GM23338 (cell line): ENCODE measurements at regions not wholly inside any gene's neighbourhood (a gene's known extent, or its start where the extent isn't known, plus 50 kb on each side); places are given as distances from the start of the nearest gene placed in this dataset.

Experiments
- CREB1 ChIP-seq: fragments of 250-450 bp; sonication (Bioruptor Pico); IDR thresholded peaks from 2 replicates; pipeline ENCODE4 v1.5.0; 2020; ENCODE audit warnings: low read depth, mild to moderate bottlenecking, moderate library complexity
- CTCF ChIP-seq, 2 experiments: fragments of 200-600 bp in 1 of 2; sonication (generic) in 1 of 2; conservative IDR thresholded peaks; 2 replicates each; pipeline versions ENCODE4 v1.5.1 to v1.6.1; 2016 to 2017; ENCODE audit warnings: antibody characterized with exemption in 2 of 2, low read depth in 2 of 2, mild to moderate bottlenecking in 2 of 2, moderate library complexity in 1 of 2
- ETS1 ChIP-seq: IDR thresholded peaks from 2 replicates; pipeline ENCODE4 v1.6.1; 2016; ENCODE audit warnings: antibody characterized with exemption
- EZH2 ChIP-seq: fragments of 200-600 bp; sonication (generic); IDR thresholded peaks from one replicate; pipeline ENCODE4 v1.8.0; 2017; ENCODE audit warnings: antibody characterized with exemption, mild to moderate bottlenecking, low read depth; ENCODE audit not compliant: unreplicated experiment
- EZH2phosphoT487 ChIP-seq: fragments of 200-600 bp; sonication (generic); IDR thresholded peaks from one replicate; pipeline ENCODE4 v1.8.1; 2018; ENCODE audit warnings: antibody characterized with exemption; ENCODE audit not compliant: unreplicated experiment
- POLR2AphosphoS5 ChIP-seq: IDR thresholded peaks from 2 replicates; pipeline ENCODE4 v1.6.1; 2016; ENCODE audit warnings: antibody characterized with exemption, low read depth
- REST ChIP-seq: IDR thresholded peaks from one replicate; pipeline ENCODE4 v1.6.1; 2018; ENCODE audit warnings: antibody characterized with exemption; ENCODE audit not compliant: unreplicated experiment
- ZNF331 ChIP-seq: fragments of 250-450 bp; sonication (Bioruptor Pico); IDR thresholded peaks from 2 replicates; pipeline ENCODE4 v1.5.0; 2020; ENCODE audit warnings: low read depth, mild to moderate bottlenecking, moderate library complexity
- TF ChIP-seq, protein P1 (sequence below): fragments of 250-450 bp; sonication (Bioruptor Pico); IDR thresholded peaks from 2 replicates; pipeline ENCODE4 v1.5.0; 2020; ENCODE audit warnings: mild to moderate bottlenecking, moderate library complexity

DNA sequence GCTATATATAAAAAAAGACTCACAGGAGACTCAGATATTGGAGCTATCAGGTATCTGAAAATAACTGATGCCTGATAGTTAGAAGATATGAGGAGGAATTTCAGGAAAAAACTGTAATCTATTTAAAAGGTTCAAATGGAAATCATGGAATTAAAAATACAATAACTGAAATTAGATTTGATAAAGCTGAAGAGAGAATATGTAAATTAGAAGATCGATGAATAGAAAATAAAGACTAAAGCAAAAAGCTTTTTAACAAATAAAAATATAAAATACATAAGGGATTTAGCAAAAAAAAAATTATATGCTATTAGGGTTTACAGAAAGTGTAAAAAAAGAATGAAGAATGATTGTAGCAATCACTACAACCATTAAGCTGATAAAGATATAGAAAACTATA lies 679.8 kb upstream of the LMCD1 start:
- no peak for TF ChIP-seq POLR2AphosphoS5
- no peak for TF ChIP-seq CTCF (conservative IDR thresholded peaks at IDR 0.05; ENCODE audit: low read depth in 2 of 2)
- TF ChIP-seq, protein P1, sequence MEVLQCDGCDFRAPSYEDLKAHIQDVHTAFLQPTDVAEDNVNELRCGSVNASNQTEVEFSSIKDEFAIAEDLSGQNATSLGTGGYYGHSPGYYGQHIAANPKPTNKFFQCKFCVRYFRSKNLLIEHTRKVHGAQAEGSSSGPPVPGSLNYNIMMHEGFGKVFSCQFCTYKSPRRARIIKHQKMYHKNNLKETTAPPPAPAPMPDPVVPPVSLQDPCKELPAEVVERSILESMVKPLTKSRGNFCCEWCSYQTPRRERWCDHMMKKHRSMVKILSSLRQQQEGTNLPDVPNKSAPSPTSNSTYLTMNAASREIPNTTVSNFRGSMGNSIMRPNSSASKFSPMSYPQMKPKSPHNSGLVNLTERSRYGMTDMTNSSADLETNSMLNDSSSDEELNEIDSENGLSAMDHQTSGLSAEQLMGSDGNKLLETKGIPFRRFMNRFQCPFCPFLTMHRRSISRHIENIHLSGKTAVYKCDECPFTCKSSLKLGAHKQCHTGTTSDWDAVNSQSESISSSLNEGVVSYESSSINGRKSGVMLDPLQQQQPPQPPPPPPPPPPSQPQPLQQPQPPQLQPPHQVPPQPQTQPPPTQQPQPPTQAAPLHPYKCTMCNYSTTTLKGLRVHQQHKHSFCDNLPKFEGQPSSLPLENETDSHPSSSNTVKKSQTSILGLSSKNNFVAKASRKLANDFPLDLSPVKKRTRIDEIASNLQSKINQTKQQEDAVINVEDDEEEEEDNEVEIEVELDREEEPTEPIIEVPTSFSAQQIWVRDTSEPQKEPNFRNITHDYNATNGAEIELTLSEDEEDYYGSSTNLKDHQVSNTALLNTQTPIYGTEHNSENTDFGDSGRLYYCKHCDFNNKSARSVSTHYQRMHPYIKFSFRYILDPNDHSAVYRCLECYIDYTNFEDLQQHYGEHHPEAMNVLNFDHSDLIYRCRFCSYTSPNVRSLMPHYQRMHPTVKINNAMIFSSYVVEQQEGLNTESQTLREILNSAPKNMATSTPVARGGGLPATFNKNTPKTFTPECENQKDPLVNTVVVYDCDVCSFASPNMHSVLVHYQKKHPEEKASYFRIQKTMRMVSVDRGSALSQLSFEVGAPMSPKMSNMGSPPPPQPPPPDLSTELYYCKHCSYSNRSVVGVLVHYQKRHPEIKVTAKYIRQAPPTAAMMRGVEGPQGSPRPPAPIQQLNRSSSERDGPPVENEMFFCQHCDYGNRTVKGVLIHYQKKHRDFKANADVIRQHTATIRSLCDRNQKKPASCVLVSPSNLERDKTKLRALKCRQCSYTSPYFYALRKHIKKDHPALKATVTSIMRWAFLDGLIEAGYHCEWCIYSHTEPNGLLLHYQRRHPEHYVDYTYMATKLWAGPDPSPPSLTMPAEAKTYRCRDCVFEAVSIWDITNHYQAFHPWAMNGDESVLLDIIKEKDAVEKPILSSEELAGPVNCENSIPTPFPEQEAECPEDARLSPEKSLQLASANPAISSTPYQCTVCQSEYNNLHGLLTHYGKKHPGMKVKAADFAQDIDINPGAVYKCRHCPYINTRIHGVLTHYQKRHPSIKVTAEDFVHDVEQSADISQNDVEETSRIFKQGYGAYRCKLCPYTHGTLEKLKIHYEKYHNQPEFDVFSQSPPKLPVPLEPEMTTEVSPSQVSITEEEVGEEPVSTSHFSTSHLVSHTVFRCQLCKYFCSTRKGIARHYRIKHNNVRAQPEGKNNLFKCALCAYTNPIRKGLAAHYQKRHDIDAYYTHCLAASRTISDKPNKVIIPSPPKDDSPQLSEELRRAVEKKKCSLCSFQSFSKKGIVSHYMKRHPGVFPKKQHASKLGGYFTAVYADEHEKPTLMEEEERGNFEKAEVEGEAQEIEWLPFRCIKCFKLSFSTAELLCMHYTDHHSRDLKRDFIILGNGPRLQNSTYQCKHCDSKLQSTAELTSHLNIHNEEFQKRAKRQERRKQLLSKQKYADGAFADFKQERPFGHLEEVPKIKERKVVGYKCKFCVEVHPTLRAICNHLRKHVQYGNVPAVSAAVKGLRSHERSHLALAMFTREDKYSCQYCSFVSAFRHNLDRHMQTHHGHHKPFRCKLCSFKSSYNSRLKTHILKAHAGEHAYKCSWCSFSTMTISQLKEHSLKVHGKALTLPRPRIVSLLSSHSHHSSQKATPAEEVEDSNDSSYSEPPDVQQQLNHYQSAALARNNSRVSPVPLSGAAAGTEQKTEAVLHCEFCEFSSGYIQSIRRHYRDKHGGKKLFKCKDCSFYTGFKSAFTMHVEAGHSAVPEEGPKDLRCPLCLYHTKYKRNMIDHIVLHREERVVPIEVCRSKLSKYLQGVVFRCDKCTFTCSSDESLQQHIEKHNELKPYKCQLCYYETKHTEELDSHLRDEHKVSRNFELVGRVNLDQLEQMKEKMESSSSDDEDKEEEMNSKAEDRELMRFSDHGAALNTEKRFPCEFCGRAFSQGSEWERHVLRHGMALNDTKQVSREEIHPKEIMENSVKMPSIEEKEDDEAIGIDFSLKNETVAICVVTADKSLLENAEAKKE (CRISPR knock-in tag), result no peak
- TF ChIP-seq EZH2, result no peak
- no peak for TF ChIP-seq REST
- TF ChIP-seq EZH2phosphoT487, result no peak
- TF ChIP-seq CREB1 (CRISPR knock-in tag), result no peak
- no peak for TF ChIP-seq ZNF331 (CRISPR knock-in tag)
- TF ChIP-seq ETS1, result no peak
